WTC11 (cell line): ENCODE measurements at regions not wholly inside any gene's neighbourhood (a gene's known extent, or its start where the extent isn't known, plus 50 kb on each side); places are given as distances from the start of the nearest gene placed in this dataset.

Experiments used
- ATAC-seq: fragments of 200-7000 bp; cut with Tn5 transposase; 2 replicates; pipeline ENCODE4 v1.10.0; 2021; ENCODE audit warnings: mild to moderate bottlenecking, moderate library complexity
- CTCF ChIA-PET: fragments of 300-600 bp; sonication (Branson Sonifier 250); formaldehyde crosslinking; loops from one replicate; lab custom pipeline; 2021; ENCODE audit warnings: antibody characterized with exemption; lab: Charles Lee
- POLR2A ChIA-PET: fragments of 350-600 bp; sonication (Branson Sonifier 250); formaldehyde crosslinking; loops from one replicate; lab custom pipeline; 2021; ENCODE audit warnings: antibody characterized with exemption; lab: Charles Lee
- DNase-seq: peaks from one replicate; pipeline ENCODE4 v3.0.0; 2021; ENCODE audit warnings: low spot score
- H3K27ac Mint-ChIP-seq: 2 replicates; pipeline ENCODE4 v1.8.0; 2021; ENCODE audit warnings: mixed read lengths
- H3K27me3 Mint-ChIP-seq: 2 replicates; pipeline ENCODE4 v1.8.0; 2021; ENCODE audit warnings: low read depth, mild to moderate bottlenecking, moderate library complexity, mixed read lengths
- H3K36me3 Mint-ChIP-seq: 2 replicates; pipeline ENCODE4 v1.8.0; 2021; ENCODE audit warnings: mixed read lengths
- H3K4me1 Mint-ChIP-seq: 2 replicates; pipeline ENCODE4 v1.8.0; 2022; ENCODE audit warnings: mixed read lengths
- H3K4me3 Mint-ChIP-seq: 2 replicates; pipeline ENCODE4 v1.8.0; 2021; ENCODE audit warnings: mild to moderate bottlenecking, moderate library complexity, mixed read lengths
- H3K9me3 Mint-ChIP-seq: 2 replicates; pipeline ENCODE4 v1.8.0; 2021; ENCODE audit warnings: mixed read lengths
- AR ChIP-seq: fragments of 250-450 bp; sonication (Bioruptor Pico); IDR thresholded peaks from 2 replicates; pipeline ENCODE4 v1.9.0; 2021; ENCODE audit warnings: mild to moderate bottlenecking
- ATF6 ChIP-seq: sonication (generic); formaldehyde crosslinking; IDR thresholded peaks from 2 replicates; pipeline ENCODE4 v1.8.1; 2023; ENCODE audit warnings: mild to moderate bottlenecking, missing genetic modification reagents
- CDX4 ChIP-seq: fragments of 250-450 bp; sonication (Bioruptor Pico); IDR thresholded peaks from 2 replicates; pipeline ENCODE4 v1.9.0; 2021; ENCODE audit warnings: moderate library complexity, mild to moderate bottlenecking, inconsistent platforms, borderline replicate concordance
- CREM ChIP-seq: sonication (generic); formaldehyde crosslinking; IDR thresholded peaks from 2 replicates; pipeline ENCODE4 v1.8.1; 2022; ENCODE audit warnings: mild to moderate bottlenecking, missing genetic modification reagents, moderate library complexity
- ERG ChIP-seq: fragments of 250-450 bp; sonication (Bioruptor Pico); IDR thresholded peaks from 2 replicates; pipeline ENCODE4 v1.8.0; 2021; ENCODE audit warnings: mild to moderate bottlenecking
- ESRRA ChIP-seq: sonication (generic); formaldehyde crosslinking; IDR thresholded peaks from 2 replicates; pipeline ENCODE4 v1.8.1; 2022; ENCODE audit warnings: mild to moderate bottlenecking, missing genetic modification reagents, borderline replicate concordance
- ETV6 ChIP-seq: sonication (generic); formaldehyde crosslinking; IDR thresholded peaks from 2 replicates; pipeline ENCODE4 v1.8.1; 2022; ENCODE audit warnings: mild to moderate bottlenecking, missing genetic modification reagents
- IRF2 ChIP-seq: sonication (generic); formaldehyde crosslinking; IDR thresholded peaks from 2 replicates; pipeline ENCODE4 v1.8.0; 2022; ENCODE audit warnings: low read depth, missing genetic modification reagents, borderline replicate concordance
- MYBL2 ChIP-seq: sonication (generic); formaldehyde crosslinking; IDR thresholded peaks from 2 replicates; pipeline ENCODE4 v1.8.1; 2023; ENCODE audit warnings: mild to moderate bottlenecking, moderate library complexity, missing genetic modification reagents
- NFATC4 ChIP-seq: fragments of 250-450 bp; sonication (Bioruptor Pico); IDR thresholded peaks from 2 replicates; pipeline ENCODE4 v1.9.0; 2021; ENCODE audit warnings: mild to moderate bottlenecking
- NFYB ChIP-seq: sonication (generic); formaldehyde crosslinking; conservative IDR thresholded peaks from 2 replicates; pipeline ENCODE4 v1.8.0; 2022; ENCODE audit warnings: low read depth, missing genetic modification reagents
- RORB ChIP-seq: fragments of 250-450 bp; sonication (Bioruptor Pico); IDR thresholded peaks from 2 replicates; pipeline ENCODE4 v1.9.0; 2021; ENCODE audit warnings: mild to moderate bottlenecking
- SOX15 ChIP-seq: fragments of 250-450 bp; sonication (Bioruptor Pico); IDR thresholded peaks from 2 replicates; pipeline ENCODE4 v1.9.0; 2021; ENCODE audit warnings: mild to moderate bottlenecking
- TCF7 ChIP-seq: sonication (generic); formaldehyde crosslinking; IDR thresholded peaks from 2 replicates; pipeline ENCODE4 v1.8.0; 2022; ENCODE audit warnings: mild to moderate bottlenecking, low read depth, missing genetic modification reagents, moderate library complexity
- ZBTB21 ChIP-seq: sonication (generic); formaldehyde crosslinking; IDR thresholded peaks from 2 replicates; pipeline ENCODE4 v1.8.1; 2023; ENCODE audit warnings: mild to moderate bottlenecking, missing genetic modification reagents, borderline replicate concordance
- ZNF121 ChIP-seq: sonication (generic); formaldehyde crosslinking; IDR thresholded peaks from 2 replicates; pipeline ENCODE4 v1.8.0; 2023; ENCODE audit warnings: missing genetic modification reagents
- ZNF219 ChIP-seq: sonication (generic); formaldehyde crosslinking; IDR thresholded peaks from 2 replicates; pipeline ENCODE4 v1.8.0; 2023; ENCODE audit warnings: missing genetic modification reagents, mild to moderate bottlenecking, borderline replicate concordance
- ZNF317 ChIP-seq: sonication (generic); formaldehyde crosslinking; IDR thresholded peaks from 2 replicates; pipeline ENCODE4 v1.8.1; 2023; ENCODE audit warnings: low read depth, mild to moderate bottlenecking, moderate library complexity, missing genetic modification reagents, borderline replicate concordance
- ZNF416 ChIP-seq: fragments of 250-450 bp; sonication (Bioruptor Pico); IDR thresholded peaks from 2 replicates; pipeline ENCODE4 v1.9.0; 2021; ENCODE audit warnings: mild to moderate bottlenecking, inconsistent platforms
- TF ChIP-seq, protein P1 (sequence below): sonication (generic); formaldehyde crosslinking; IDR thresholded peaks from 2 replicates; pipeline ENCODE4 v1.8.0; 2023; ENCODE audit warnings: missing genetic modification reagents

- H3K27me3 Mint-ChIP-seq, result peaks cover 3% of the 10 kb centered on the region; the same call in 1 of the 2 replicates
- H3K36me3 Mint-ChIP-seq, result no peaks in the 10 kb centered on the region; the same call in 1 of the 2 replicates
- H3K4me1 Mint-ChIP-seq, result no peaks in the 10 kb centered on the region
- no peak for ATAC-seq
- no peak for TF ChIP-seq AR (CRISPR knock-in tag)
- TF ChIP-seq ZNF416 (CRISPR knock-in tag), result no peak
- no peak for TF ChIP-seq IRF2 (CRISPR knock-in tag)
- TF ChIP-seq ETV6 (CRISPR knock-in tag), result no peak
- no peak for TF ChIP-seq NFYB
- TF ChIP-seq CDX4 (CRISPR knock-in tag), result no peak
- no peak for TF ChIP-seq MYBL2 (CRISPR knock-in tag)
- TF ChIP-seq CREM (CRISPR knock-in tag), result no peak
- TF ChIP-seq, all 79 proteins: peak for 0
- ChIA-PET POLR2A (no interaction called here), CTCF (no interaction called here)
- Mint-ChIP-seq H3K9me3 (peaks cover 14% of the 10 kb centered on the region), H3K27ac (no peak overlapping the region), H3K4me3 (no peak overlapping the region)
- DNase-seq, result no peak
These were observed 245.6 kb downstream of the NDUFA10 start for GRCh38 chr2:239779584-239779983.

GRCh38 chr2:239778861-239779558, 246.1 kb downstream of the NDUFA10 start:
- Mint-ChIP-seq H3K27me3 (peaks cover 3% of the 10 kb centered on the region; the same call in 1 of the 2 replicates), H3K9me3 (peaks cover 14% of the 10 kb centered on the region), H3K27ac (no peak overlapping the region), H3K36me3 (no peaks in the 10 kb centered on the region; the same call in 1 of the 2 replicates), H3K4me3 (no peak overlapping the region), H3K4me1 (no peaks in the 10 kb centered on the region)
- ATAC-seq, result no peak
- no peak for DNase-seq
- ChIA-PET POLR2A (no interaction called here), CTCF (no interaction called here)
- TF ChIP-seq ATF6 (CRISPR knock-in tag) (no peak), ERG (CRISPR knock-in tag) (no peak), TCF7 (CRISPR knock-in tag) (no peak), ESRRA (CRISPR knock-in tag) (no peak), ZNF317 (CRISPR knock-in tag) (no peak), ZNF121 (no peak), ZBTB21 (CRISPR knock-in tag) (no peak), RORB (no peak), NFATC4 (no peak), SOX15 (CRISPR knock-in tag) (no peak), ZNF219 (CRISPR knock-in tag) (no peak)
- TF ChIP-seq, protein P1, sequence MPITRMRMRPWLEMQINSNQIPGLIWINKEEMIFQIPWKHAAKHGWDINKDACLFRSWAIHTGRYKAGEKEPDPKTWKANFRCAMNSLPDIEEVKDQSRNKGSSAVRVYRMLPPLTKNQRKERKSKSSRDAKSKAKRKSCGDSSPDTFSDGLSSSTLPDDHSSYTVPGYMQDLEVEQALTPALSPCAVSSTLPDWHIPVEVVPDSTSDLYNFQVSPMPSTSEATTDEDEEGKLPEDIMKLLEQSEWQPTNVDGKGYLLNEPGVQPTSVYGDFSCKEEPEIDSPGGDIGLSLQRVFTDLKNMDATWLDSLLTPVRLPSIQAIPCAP (CRISPR knock-in tag), result no peak
